ENCODE measurements at regions not wholly inside any gene's neighbourhood (a gene's known extent, or its start where the extent isn't known, plus 50 kb on each side); places are given as distances from the start of the nearest gene placed in this dataset.

DNA sequence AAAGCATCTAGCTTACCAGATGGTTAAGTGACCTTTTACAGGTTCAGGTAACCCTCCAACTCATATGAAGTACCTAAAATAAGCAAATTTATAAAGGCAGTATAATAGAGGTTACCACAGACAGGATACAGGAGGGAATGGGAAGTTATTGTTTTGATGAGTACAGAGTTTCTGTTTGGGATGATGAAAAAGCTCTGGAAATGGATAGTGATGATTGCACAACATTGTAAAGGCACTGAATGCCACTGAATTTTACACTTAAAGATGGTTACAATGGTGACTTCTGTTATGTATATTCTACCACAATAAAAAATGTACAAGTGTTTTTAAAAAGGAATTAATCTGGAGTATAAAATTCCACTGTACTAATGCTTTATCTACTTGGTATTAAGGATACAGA is 75.0 kb upstream of the NIPBL start:
- no peaks in the 10 kb centered on the region for H3K27me3 ChIP-seq (ENCODE audit: insufficient read depth)
- no peaks in the 10 kb centered on the region for H3K36me3 ChIP-seq (ENCODE audit: insufficient read depth)
- no peak overlapping the region for H3K27ac ChIP-seq (ENCODE audit: low read depth)
- Mint-ChIP-seq H3K27ac (no peak overlapping the region), H3K4me3 (no peak overlapping the region), H3K36me3 (ENCODE audit: low read depth) (no peaks in the 10 kb centered on the region), H3K27me3 (ENCODE audit: insufficient read depth, low read depth, poor library complexity) (no peaks in the 10 kb centered on the region), H3K9me3 (no peaks in the 10 kb centered on the region), H3K4me1 (peaks cover 6% of the 10 kb centered on the region)
- no peaks in the 10 kb centered on the region for H4K20me1 ChIP-seq (replicated peaks; ENCODE audit: insufficient read depth)
- no peak overlapping the region for H2AFZ ChIP-seq
- peaks cover 2% of the 10 kb centered on the region for H3K9me2 ChIP-seq (ENCODE audit: insufficient read depth)
- H3K79me2 ChIP-seq (replicated peaks; ENCODE audit: insufficient read depth), result no peaks in the 10 kb centered on the region
- ATAC-seq (no peak), DNase-seq (ENCODE audit: low spot score) (no peak)
- no peak overlapping the region for H3K4me3 ChIP-seq
- H3K4me1 ChIP-seq (ENCODE audit: insufficient read depth), result peaks cover 8% of the 10 kb centered on the region
- no peaks in the 10 kb centered on the region for H3F3A ChIP-seq (replicated peaks; ENCODE audit: low read depth)
- TF ChIP-seq JUNB (IDR thresholded peaks at IDR 0.05; ENCODE audit: unreplicated experiment) (no peak), POLR2AphosphoS5 (IDR thresholded peaks at IDR 0.05; ENCODE audit: low read depth) (no peak), ZNF331 (CRISPR knock-in tag; IDR thresholded peaks at IDR 0.05; ENCODE audit: low read depth) (no peak), CREB1 (CRISPR knock-in tag; IDR thresholded peaks at IDR 0.05; ENCODE audit: low read depth) (no peak), EZH2 (IDR thresholded peaks at IDR 0.05; ENCODE audit: low read depth, unreplicated experiment) (no peak), NANOG (IDR thresholded peaks at IDR 0.05; ENCODE audit: borderline replicate concordance) (no peak), ZNF114 (CRISPR knock-in tag; IDR thresholded peaks at IDR 0.05) (no peak), STAT1 (IDR thresholded peaks at IDR 0.05; ENCODE audit: unreplicated experiment) (no peak), EZH2phosphoT487 (IDR thresholded peaks at IDR 0.05; ENCODE audit: unreplicated experiment) (no peak)
- TF ChIP-seq, protein P1, sequence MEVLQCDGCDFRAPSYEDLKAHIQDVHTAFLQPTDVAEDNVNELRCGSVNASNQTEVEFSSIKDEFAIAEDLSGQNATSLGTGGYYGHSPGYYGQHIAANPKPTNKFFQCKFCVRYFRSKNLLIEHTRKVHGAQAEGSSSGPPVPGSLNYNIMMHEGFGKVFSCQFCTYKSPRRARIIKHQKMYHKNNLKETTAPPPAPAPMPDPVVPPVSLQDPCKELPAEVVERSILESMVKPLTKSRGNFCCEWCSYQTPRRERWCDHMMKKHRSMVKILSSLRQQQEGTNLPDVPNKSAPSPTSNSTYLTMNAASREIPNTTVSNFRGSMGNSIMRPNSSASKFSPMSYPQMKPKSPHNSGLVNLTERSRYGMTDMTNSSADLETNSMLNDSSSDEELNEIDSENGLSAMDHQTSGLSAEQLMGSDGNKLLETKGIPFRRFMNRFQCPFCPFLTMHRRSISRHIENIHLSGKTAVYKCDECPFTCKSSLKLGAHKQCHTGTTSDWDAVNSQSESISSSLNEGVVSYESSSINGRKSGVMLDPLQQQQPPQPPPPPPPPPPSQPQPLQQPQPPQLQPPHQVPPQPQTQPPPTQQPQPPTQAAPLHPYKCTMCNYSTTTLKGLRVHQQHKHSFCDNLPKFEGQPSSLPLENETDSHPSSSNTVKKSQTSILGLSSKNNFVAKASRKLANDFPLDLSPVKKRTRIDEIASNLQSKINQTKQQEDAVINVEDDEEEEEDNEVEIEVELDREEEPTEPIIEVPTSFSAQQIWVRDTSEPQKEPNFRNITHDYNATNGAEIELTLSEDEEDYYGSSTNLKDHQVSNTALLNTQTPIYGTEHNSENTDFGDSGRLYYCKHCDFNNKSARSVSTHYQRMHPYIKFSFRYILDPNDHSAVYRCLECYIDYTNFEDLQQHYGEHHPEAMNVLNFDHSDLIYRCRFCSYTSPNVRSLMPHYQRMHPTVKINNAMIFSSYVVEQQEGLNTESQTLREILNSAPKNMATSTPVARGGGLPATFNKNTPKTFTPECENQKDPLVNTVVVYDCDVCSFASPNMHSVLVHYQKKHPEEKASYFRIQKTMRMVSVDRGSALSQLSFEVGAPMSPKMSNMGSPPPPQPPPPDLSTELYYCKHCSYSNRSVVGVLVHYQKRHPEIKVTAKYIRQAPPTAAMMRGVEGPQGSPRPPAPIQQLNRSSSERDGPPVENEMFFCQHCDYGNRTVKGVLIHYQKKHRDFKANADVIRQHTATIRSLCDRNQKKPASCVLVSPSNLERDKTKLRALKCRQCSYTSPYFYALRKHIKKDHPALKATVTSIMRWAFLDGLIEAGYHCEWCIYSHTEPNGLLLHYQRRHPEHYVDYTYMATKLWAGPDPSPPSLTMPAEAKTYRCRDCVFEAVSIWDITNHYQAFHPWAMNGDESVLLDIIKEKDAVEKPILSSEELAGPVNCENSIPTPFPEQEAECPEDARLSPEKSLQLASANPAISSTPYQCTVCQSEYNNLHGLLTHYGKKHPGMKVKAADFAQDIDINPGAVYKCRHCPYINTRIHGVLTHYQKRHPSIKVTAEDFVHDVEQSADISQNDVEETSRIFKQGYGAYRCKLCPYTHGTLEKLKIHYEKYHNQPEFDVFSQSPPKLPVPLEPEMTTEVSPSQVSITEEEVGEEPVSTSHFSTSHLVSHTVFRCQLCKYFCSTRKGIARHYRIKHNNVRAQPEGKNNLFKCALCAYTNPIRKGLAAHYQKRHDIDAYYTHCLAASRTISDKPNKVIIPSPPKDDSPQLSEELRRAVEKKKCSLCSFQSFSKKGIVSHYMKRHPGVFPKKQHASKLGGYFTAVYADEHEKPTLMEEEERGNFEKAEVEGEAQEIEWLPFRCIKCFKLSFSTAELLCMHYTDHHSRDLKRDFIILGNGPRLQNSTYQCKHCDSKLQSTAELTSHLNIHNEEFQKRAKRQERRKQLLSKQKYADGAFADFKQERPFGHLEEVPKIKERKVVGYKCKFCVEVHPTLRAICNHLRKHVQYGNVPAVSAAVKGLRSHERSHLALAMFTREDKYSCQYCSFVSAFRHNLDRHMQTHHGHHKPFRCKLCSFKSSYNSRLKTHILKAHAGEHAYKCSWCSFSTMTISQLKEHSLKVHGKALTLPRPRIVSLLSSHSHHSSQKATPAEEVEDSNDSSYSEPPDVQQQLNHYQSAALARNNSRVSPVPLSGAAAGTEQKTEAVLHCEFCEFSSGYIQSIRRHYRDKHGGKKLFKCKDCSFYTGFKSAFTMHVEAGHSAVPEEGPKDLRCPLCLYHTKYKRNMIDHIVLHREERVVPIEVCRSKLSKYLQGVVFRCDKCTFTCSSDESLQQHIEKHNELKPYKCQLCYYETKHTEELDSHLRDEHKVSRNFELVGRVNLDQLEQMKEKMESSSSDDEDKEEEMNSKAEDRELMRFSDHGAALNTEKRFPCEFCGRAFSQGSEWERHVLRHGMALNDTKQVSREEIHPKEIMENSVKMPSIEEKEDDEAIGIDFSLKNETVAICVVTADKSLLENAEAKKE (CRISPR knock-in tag; IDR thresholded peaks at IDR 0.05), result no peak
- TF ChIP-seq, protein P2, sequence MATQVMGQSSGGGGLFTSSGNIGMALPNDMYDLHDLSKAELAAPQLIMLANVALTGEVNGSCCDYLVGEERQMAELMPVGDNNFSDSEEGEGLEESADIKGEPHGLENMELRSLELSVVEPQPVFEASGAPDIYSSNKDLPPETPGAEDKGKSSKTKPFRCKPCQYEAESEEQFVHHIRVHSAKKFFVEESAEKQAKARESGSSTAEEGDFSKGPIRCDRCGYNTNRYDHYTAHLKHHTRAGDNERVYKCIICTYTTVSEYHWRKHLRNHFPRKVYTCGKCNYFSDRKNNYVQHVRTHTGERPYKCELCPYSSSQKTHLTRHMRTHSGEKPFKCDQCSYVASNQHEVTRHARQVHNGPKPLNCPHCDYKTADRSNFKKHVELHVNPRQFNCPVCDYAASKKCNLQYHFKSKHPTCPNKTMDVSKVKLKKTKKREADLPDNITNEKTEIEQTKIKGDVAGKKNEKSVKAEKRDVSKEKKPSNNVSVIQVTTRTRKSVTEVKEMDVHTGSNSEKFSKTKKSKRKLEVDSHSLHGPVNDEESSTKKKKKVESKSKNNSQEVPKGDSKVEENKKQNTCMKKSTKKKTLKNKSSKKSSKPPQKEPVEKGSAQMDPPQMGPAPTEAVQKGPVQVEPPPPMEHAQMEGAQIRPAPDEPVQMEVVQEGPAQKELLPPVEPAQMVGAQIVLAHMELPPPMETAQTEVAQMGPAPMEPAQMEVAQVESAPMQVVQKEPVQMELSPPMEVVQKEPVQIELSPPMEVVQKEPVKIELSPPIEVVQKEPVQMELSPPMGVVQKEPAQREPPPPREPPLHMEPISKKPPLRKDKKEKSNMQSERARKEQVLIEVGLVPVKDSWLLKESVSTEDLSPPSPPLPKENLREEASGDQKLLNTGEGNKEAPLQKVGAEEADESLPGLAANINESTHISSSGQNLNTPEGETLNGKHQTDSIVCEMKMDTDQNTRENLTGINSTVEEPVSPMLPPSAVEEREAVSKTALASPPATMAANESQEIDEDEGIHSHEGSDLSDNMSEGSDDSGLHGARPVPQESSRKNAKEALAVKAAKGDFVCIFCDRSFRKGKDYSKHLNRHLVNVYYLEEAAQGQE (IDR thresholded peaks at IDR 0.05; ENCODE audit: unreplicated experiment), result no peak
- TF ChIP-seq, protein P3, sequence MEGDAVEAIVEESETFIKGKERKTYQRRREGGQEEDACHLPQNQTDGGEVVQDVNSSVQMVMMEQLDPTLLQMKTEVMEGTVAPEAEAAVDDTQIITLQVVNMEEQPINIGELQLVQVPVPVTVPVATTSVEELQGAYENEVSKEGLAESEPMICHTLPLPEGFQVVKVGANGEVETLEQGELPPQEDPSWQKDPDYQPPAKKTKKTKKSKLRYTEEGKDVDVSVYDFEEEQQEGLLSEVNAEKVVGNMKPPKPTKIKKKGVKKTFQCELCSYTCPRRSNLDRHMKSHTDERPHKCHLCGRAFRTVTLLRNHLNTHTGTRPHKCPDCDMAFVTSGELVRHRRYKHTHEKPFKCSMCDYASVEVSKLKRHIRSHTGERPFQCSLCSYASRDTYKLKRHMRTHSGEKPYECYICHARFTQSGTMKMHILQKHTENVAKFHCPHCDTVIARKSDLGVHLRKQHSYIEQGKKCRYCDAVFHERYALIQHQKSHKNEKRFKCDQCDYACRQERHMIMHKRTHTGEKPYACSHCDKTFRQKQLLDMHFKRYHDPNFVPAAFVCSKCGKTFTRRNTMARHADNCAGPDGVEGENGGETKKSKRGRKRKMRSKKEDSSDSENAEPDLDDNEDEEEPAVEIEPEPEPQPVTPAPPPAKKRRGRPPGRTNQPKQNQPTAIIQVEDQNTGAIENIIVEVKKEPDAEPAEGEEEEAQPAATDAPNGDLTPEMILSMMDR (conservative IDR thresholded peaks at IDR 0.05; ENCODE audit: low read depth in 2 of 2), result no peak
- TF ChIP-seq, protein P4, sequence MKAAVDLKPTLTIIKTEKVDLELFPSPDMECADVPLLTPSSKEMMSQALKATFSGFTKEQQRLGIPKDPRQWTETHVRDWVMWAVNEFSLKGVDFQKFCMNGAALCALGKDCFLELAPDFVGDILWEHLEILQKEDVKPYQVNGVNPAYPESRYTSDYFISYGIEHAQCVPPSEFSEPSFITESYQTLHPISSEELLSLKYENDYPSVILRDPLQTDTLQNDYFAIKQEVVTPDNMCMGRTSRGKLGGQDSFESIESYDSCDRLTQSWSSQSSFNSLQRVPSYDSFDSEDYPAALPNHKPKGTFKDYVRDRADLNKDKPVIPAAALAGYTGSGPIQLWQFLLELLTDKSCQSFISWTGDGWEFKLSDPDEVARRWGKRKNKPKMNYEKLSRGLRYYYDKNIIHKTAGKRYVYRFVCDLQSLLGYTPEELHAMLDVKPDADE (IDR thresholded peaks at IDR 0.05), result no peak
- H3K4me2 ChIP-seq, result no peak overlapping the region
